Common myeloid progenitor, CD34-positive (primary cell): ENCODE measurements at regions not wholly inside any gene's neighbourhood (a gene's known extent, or its start where the extent isn't known, plus 50 kb on each side); places are given as distances from the start of the nearest gene placed in this dataset.

Experiments
- CTCF ChIA-PET: fragments of 350-600 bp; sonication (Branson Sonifier 250); formaldehyde crosslinking; loops from one replicate; lab custom pipeline; 2021; ENCODE audit warnings: antibody characterized with exemption; lab: Charles Lee
- POLR2A ChIA-PET: fragments of 350-600 bp; sonication (Branson Sonifier 250); formaldehyde crosslinking; loops from one replicate; lab custom pipeline; 2021; ENCODE audit warnings: antibody characterized with exemption; lab: Charles Lee
- DNase-seq, 3 donors: peaks; one replicate each; pipeline versions ENCODE4 v3.0.0 to v3.0.0-alpha.2; 2013
- H3K27ac ChIP-seq, 2 experiments: 1 replicate in 1 of 2; 2 replicates in 1 of 2; pipeline ENCODE4 v1.7.0; 2013; ENCODE audit warnings: inconsistent platforms in 2 of 2, low read length in 2 of 2, mild to moderate bottlenecking in 2 of 2, low read depth in 1 of 2, moderate library complexity in 1 of 2; ENCODE audit not compliant: severe bottlenecking in 2 of 2, insufficient read depth in 1 of 2, poor library complexity in 1 of 2
- H3K27me3 ChIP-seq, 5 experiments: replicated peaks in 2 of 5; 1 replicate in 3 of 5; 2 replicates in 2 of 5; pipeline versions ENCODE4 v1.6.1 to v1.7.0; 2013; ENCODE audit warnings: low read length in 4 of 5, mild to moderate bottlenecking in 2 of 5, moderate library complexity in 2 of 5, inconsistent platforms in 1 of 5; ENCODE audit not compliant: insufficient read depth in 5 of 5, control insufficient read depth in 4 of 5
- H3K36me3 ChIP-seq, 4 experiments: 1 replicate in 2 of 4; 2 replicates in 2 of 4; pipeline versions ENCODE4 v1.6.1 to v1.7.0; 2013; ENCODE audit warnings: low read length in 3 of 4, control low read depth in 1 of 4, mild to moderate bottlenecking in 1 of 4; ENCODE audit not compliant: control insufficient read depth in 4 of 4, insufficient read depth in 4 of 4
- H3K4me1 ChIP-seq, 4 experiments: 1 replicate in 3 of 4; 2 replicates in 1 of 4; pipeline versions ENCODE4 v1.6.1 to v1.7.1; 2013; ENCODE audit warnings: low read length in 3 of 4, mild to moderate bottlenecking in 3 of 4, control low read depth in 1 of 4, inconsistent platforms in 1 of 4, moderate library complexity in 1 of 4; ENCODE audit not compliant: control insufficient read depth in 4 of 4, insufficient read depth in 4 of 4; ENCODE audit errors: control extremely low read depth in 1 of 4
- H3K4me3 ChIP-seq, 7 experiments: 1 replicate in 4 of 7; 2 replicates in 3 of 7; pipeline versions ENCODE4 v1.5.1 to v1.7.0; 2013; ENCODE audit warnings: mild to moderate bottlenecking in 7 of 7, low read length in 6 of 7, moderate library complexity in 6 of 7, inconsistent platforms in 2 of 7, low read depth in 2 of 7, control low read depth in 1 of 7; ENCODE audit not compliant: insufficient read depth in 4 of 7, control insufficient read depth in 1 of 7; ENCODE audit errors: extremely low read depth in 1 of 7
- H3K9me3 ChIP-seq, 5 experiments: 1 replicate in 4 of 5; 2 replicates in 1 of 5; pipeline versions ENCODE4 v1.6.1 to v1.7.1; 2013; ENCODE audit warnings: low read length in 4 of 5, mild to moderate bottlenecking in 2 of 5, inconsistent platforms in 1 of 5, low read depth in 1 of 5, moderate library complexity in 1 of 5; ENCODE audit not compliant: control insufficient read depth in 4 of 5, insufficient read depth in 2 of 5; ENCODE audit errors: control extremely low read depth in 1 of 5
- WGBS: methylation state at CpG from one replicate; pipeline ENCODE4 v1.1.5; 2013; ENCODE audit not compliant: insufficient coverage; 5-methylcytosine and 5-hydroxymethylcytosine counted together

DNA sequence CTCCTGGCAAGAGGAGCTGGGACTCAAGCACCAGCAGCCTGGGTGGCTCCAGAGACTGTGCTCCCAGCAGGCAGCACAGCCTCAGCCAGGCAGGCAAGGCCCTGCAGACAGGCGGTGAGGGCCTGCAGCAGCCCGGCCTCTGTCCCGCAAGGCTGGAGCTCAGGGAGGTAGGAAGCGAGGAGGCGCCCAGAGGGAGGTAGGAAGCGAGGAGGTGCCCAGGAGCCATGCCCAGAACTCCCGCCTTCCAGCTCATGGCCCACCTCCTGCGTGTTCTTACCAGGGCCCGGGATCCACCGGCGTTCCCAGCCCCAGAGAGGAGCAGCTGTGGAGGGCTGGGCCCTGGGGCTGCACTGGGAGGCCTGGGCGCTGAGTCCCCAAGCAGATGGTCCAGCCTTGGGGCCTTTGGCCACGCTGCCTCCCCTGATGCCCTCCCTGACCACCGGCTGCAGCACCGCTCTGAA is 133.1 kb downstream of the HMX1 start:
- Histone ChIP-seq H3K36me3 (no peaks in the 10 kb centered on the region), H3K27me3 (peaks cover 0 to 8% (median 3%) of the 10 kb centered on the region in 5 experiments), H3K9me3 (peaks cover 0 to 8% (median 0%) of the 10 kb centered on the region in 5 experiments), H3K27ac (no peak overlapping the region), H3K4me1 (no peaks in the 10 kb centered on the region), H3K4me3 (no peak overlapping the region)
- whole genome bisulfite sequencing, result 89% methylated on average over 15 of the region's 15 CpGs
- POLR2A ChIA-PET, result no interaction called here
- CTCF ChIA-PET, result no interaction called here
- DNase-seq, result no peak

DNA sequence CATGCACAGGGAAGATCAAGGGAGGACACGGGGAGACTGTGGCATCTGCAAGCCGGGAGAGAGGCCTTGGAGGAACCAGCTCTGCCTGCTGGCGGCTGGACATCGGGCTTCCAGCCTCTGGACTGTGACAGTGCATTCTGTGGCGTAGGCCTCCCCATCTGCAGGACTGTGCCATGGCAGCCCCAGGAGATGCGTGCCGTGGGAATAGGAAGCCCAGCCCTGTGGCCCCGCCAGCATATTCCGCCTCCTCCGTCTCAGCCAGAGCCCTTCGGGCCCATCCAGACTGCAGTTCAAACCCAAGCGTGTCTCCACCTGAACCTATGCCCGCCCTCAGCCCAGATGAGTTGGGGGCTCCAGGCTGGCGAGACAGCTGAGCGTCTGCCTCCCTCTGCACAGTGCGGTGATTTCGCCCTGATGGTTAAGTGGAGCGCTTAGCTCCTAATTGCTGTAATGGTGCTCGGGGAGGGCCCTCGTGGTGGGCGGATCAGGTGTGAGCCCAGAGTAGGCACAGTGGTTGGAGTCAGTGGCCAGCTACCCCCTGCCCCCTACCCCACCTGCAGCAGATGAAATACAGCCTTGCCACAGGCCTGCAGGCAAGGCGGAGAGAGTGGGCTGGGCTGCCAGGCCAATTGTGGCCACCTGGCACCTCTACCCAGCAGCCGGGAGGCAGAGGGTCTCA is 133.9 kb downstream of the HMX1 start:
- POLR2A ChIA-PET, result no interaction called here
- DNase-seq, result no peak
- H3K27ac ChIP-seq, result no peak overlapping the region
- no peaks in the 10 kb centered on the region for H3K36me3 ChIP-seq
- peaks cover 0 to 8% (median under 1%) of the 10 kb centered on the region in 5 experiments for H3K27me3 ChIP-seq
- peaks cover 0 to 9% (median 0%) of the 10 kb centered on the region in 5 experiments for H3K9me3 ChIP-seq
- CTCF ChIA-PET, result no interaction called here
- 94% methylated on average over 23 of the region's 23 CpGs for WGBS
- H3K4me3 ChIP-seq, result no peak overlapping the region
- H3K4me1 ChIP-seq, result no peaks in the 10 kb centered on the region

- no peaks in the 10 kb centered on the region for H3K36me3 ChIP-seq
- WGBS, result 89% methylated on average over 11 of the region's 11 CpGs
- POLR2A ChIA-PET, result no interaction called here
These were observed 134.6 kb downstream of the HMX1 start for GRCh38 chr4:8737075-8737474.

DNA sequence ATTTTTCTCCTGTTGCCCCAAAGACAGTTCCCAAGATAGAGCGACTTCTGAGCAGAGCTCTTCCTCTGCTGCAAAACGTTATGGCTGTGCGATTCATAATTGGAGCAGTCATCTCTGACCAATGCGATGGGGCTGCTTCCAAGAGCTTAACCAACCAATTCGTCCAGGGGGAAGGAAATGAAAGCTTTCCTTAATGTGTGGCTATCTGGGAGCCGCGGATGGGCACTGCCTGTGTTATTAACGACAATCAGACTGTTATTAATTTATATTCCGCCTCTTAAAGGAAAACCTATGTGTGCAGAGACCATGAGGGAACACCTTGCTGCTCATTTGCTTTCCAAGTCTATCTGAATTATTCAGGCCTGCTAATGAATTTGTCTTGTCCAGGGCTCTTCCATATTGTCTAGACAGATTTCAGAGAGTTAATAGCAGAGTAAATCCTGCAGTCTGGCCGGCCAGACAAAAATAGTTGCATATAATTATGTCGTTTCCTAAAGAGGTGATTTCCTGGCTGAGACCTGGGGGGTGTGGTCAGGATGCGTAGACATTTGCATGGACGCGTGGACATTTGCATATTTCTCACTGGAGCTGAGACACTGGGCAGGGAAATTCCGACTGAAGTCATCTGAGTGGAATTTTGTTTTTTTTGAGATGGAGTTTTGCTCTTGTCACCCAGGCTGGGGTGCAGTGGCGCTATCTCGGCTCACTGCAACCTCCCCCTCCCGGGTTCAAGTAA is 135.4 kb downstream of the HMX1 start:
- Histone ChIP-seq H3K4me1 (no peaks in the 10 kb centered on the region), H3K9me3 (peaks cover 0 to 17% (median 0%) of the 10 kb centered on the region in 5 experiments), H3K27me3 (peaks cover 0 to 8% (median 0%) of the 10 kb centered on the region in 5 experiments), H3K36me3 (no peaks in the 10 kb centered on the region), H3K4me3 (no peak overlapping the region), H3K27ac (no peak overlapping the region)
- ChIA-PET POLR2A (no interaction called here), CTCF (no interaction called here)
- DNase-seq, result no peak
- 76% methylated on average over 15 of the region's 18 CpGs for WGBS

More at GRCh38 chr4:8737075-8737474, 134.6 kb downstream of the HMX1 start:
- no peak for DNase-seq
- no peak overlapping the region for H3K27ac ChIP-seq
- peaks cover 0 to 8% (median 0%) of the 10 kb centered on the region in 5 experiments for H3K27me3 ChIP-seq
- H3K4me1 ChIP-seq, result no peaks in the 10 kb centered on the region
- CTCF ChIA-PET, result no interaction called here
- no peak overlapping the region for H3K4me3 ChIP-seq
- peaks cover 0 to 16% (median 0%) of the 10 kb centered on the region in 5 experiments for H3K9me3 ChIP-seq

GRCh38 chr4:8735236-8736089 is 136.2 kb downstream of the HMX1 start:
- Histone ChIP-seq H3K4me1 (no peaks in the 10 kb centered on the region), H3K27me3 (peaks cover 0 to 8% (median 0%) of the 10 kb centered on the region in 5 experiments), H3K4me3 (no peak overlapping the region), H3K27ac (no peak overlapping the region), H3K9me3 (peaks cover 0 to 17% (median 0%) of the 10 kb centered on the region in 5 experiments), H3K36me3 (no peaks in the 10 kb centered on the region)
- 82% methylated on average over 14 of the region's 14 CpGs for WGBS
- CTCF ChIA-PET, result no interaction called here
- no peak for DNase-seq
- POLR2A ChIA-PET, result no interaction called here

DNA sequence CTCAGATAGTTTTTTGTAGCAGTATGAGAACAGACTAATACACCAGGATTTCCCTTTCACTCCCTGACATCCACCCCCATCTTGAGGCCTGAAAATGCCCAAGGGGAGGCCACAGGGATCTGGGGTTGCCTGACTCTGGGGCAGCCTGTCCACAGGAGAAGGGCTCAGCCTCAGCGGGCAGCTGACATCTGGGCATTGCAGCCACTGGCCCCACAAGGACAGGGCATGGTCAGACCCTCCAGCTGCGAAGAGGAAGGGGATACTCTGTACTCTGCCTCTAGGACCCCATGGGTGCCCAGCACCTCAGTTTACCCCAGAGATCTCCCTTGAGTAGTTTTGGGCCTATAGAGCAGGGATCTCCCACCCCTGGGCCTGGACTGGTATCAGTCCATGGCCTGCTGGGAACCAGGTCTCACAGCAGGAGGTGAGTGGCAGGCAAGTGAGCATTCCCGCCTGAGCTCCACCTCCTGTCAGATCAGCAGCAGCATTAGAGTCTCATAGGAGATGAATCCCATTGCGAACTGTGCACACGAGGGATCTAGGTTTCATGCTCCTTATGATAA is 138.9 kb downstream of the HMX1 start:
- Histone ChIP-seq H3K4me3 (no peak overlapping the region), H3K27me3 (no peaks in the 10 kb centered on the region), H3K9me3 (peaks cover 0 to 17% (median 0%) of the 10 kb centered on the region in 5 experiments), H3K36me3 (no peaks in the 10 kb centered on the region), H3K4me1 (peaks cover 0 to 3% (median under 1%) of the 10 kb centered on the region in 4 experiments), H3K27ac (no peak overlapping the region)
- POLR2A ChIA-PET, result no interaction called here
- WGBS, result 100% methylated on average over 2 of the region's 5 CpGs
- no peak for DNase-seq
- CTCF ChIA-PET, result no interaction called here
